PC-3 (cell line): ENCODE measurements at regions not wholly inside any gene's neighbourhood (a gene's known extent, or its start where the extent isn't known, plus 50 kb on each side); places are given as distances from the start of the nearest gene placed in this dataset.

Experiments used
- ATAC-seq: fragments of 200-7000 bp; cut with Tn5 transposase; 2 replicates; pipeline ENCODE4 v1.9.1; 2020; ENCODE audit warnings: mild to moderate bottlenecking, moderate library complexity
- BruUV-seq: library from RNA; stranded (reverse); fragments of 400-500 nt; replicated peaks from 2 replicates; lab custom pipeline; 2021; lab: Mats Ljungman, UMichigan
- CTCF ChIA-PET: fragments of 300-600 bp; sonication (Branson Sonifier 250); formaldehyde crosslinking; loops from one replicate; lab custom pipeline; 2022; ENCODE audit warnings: antibody characterized with exemption; lab: Charles Lee
- POLR2A ChIA-PET: fragments of 300-600 bp; sonication (Branson Sonifier 250); formaldehyde crosslinking; loops from one replicate; lab custom pipeline; 2022; ENCODE audit warnings: antibody characterized with exemption; ENCODE audit not compliant: unreplicated experiment; lab: Charles Lee
- DNase-seq: peaks from one replicate; pipeline ENCODE4 v3.0.0-alpha.2; 2015
- H2AFZ ChIP-seq: fragments of 300-600 bp; sonication (generic); 2 replicates; pipeline ENCODE4 v1.6.0; 2016; ENCODE audit warnings: antibody characterized with exemption, low read length
- H3F3A ChIP-seq: fragments of 300-600 bp; sonication (generic); one replicate; pipeline ENCODE4 v1.6.0; 2017; ENCODE audit warnings: antibody characterized with exemption, low read length, control low read depth, mild to moderate bottlenecking; ENCODE audit not compliant: unreplicated experiment
- H3K27ac ChIP-seq: fragments of 300-600 bp; sonication (generic); 2 replicates; pipeline ENCODE4 v1.5.1; 2016; ENCODE audit warnings: mild to moderate bottlenecking, low read length
- H3K27me3 ChIP-seq: fragments of 300-600 bp; sonication (generic); 2 replicates; pipeline ENCODE4 v1.6.1; 2016; ENCODE audit warnings: low read length, mixed read lengths
- H3K36me3 ChIP-seq: fragments of 300-600 bp; sonication (generic); 2 replicates; pipeline ENCODE4 v1.6.1; 2016; ENCODE audit warnings: low read depth, mixed run types, low read length, mixed read lengths
- H3K4me1 ChIP-seq: fragments of 300-600 bp; sonication (generic); 2 replicates; pipeline ENCODE4 v1.5.1; 2016; ENCODE audit warnings: low read length; ENCODE audit not compliant: insufficient read depth
- H3K4me2 ChIP-seq: fragments of 300-600 bp; sonication (generic); 2 replicates; pipeline ENCODE4 v1.6.0; 2016; ENCODE audit warnings: low read length
- H3K4me3 ChIP-seq: fragments of 300-600 bp; sonication (generic); 2 replicates; pipeline ENCODE4 v1.5.1; 2016; ENCODE audit warnings: mild to moderate bottlenecking, low read length, mixed read lengths
- H3K79me2 ChIP-seq: fragments of 300-600 bp; sonication (generic); 2 replicates; pipeline ENCODE4 v1.6.1; 2017; ENCODE audit warnings: low read length, mixed read lengths
- H3K9ac ChIP-seq: fragments of 300-600 bp; sonication (generic); 2 replicates; pipeline ENCODE4 v1.6.0; 2016; ENCODE audit warnings: mild to moderate bottlenecking, low read length
- H3K9me2 ChIP-seq: fragments of 300-600 bp; sonication (generic); replicated peaks from 2 replicates; pipeline ENCODE4 v1.6.1; 2016; ENCODE audit warnings: mixed run types, low read length, mixed read lengths
- H3K9me3 ChIP-seq: fragments of 300-600 bp; sonication (generic); 2 replicates; pipeline ENCODE4 v1.6.1; 2016; ENCODE audit warnings: low read length, mixed read lengths
- H4K20me1 ChIP-seq: fragments of 300-600 bp; sonication (generic); 2 replicates; pipeline ENCODE4 v1.6.1; 2016; ENCODE audit warnings: low read length, mixed read lengths
- CTCF ChIP-seq: fragments of 300-600 bp; sonication (generic); conservative IDR thresholded peaks from 2 replicates; pipeline ENCODE4 v1.5.1; 2017; ENCODE audit warnings: antibody characterized with exemption, low read depth, mild to moderate bottlenecking, low read length
- EZH2 ChIP-seq: fragments of 300-600 bp; sonication (generic); IDR thresholded peaks from one replicate; pipeline ENCODE4 v1.6.1; 2017; ENCODE audit warnings: antibody characterized with exemption, mild to moderate bottlenecking, low read length; ENCODE audit not compliant: unreplicated experiment
- EZH2phosphoT487 ChIP-seq: fragments of 300-600 bp; sonication (generic); IDR thresholded peaks from 2 replicates; pipeline ENCODE4 v1.6.1; 2018; ENCODE audit warnings: mild to moderate bottlenecking, antibody characterized with exemption, low read length, borderline replicate concordance
- intact Hi-C: fragments of 100-400 bp; cut with micrococcal nuclease; formaldehyde crosslinking; loops from 2 replicates; pipeline ENCODE4 v1.9.0; 2023

DNA sequence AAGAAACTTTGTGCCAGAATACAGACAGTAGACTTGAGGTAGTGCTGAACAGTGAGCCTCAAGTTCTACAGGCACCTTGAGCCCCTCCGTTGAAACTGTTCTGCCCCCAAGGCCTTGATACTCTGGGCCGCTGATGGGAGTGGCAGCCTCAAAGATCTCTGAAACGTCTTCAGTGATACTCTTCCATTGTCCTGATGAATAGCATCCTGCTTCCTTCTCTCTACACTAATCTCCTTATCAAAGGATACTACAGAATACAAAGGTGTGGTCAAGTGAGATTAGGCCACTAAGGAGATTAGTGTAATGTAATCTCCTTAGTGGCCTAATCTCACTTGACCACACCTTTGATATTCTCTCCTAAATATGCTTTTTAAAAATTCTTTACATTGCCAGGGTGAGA, 419.8 kb upstream of the SEL1L start:
- H3K27me3 ChIP-seq = no peaks in the 10 kb centered on the region
- DNase-seq (no peak), ATAC-seq (no peak)
- no peak for TF ChIP-seq EZH2
- no peak for TF ChIP-seq EZH2phosphoT487
- no peak for TF ChIP-seq CTCF
- no peak overlapping the region for H3K27ac ChIP-seq
- intact Hi-C loops = no loop called here
- no peaks in the 10 kb centered on the region for H3K4me1 ChIP-seq
- no peak overlapping the region for H2AFZ ChIP-seq
- no peaks in the 10 kb centered on the region for H3K36me3 ChIP-seq
- H3K4me2 ChIP-seq = no peak overlapping the region
- BruUV-seq = no TSS peak
- ChIA-PET POLR2A (no interaction called here), CTCF (no interaction called here)
- peaks cover 21% of the 10 kb centered on the region for H3K9me3 ChIP-seq
- no peak overlapping the region for H3K4me3 ChIP-seq
- no peaks in the 10 kb centered on the region for H3K9me2 ChIP-seq
- no peak overlapping the region for H3K9ac ChIP-seq
- H4K20me1 ChIP-seq = no peaks in the 10 kb centered on the region
- no peaks in the 10 kb centered on the region for H3F3A ChIP-seq
- no peaks in the 10 kb centered on the region for H3K79me2 ChIP-seq

GRCh38 chr14:81955123-81955522, 421.5 kb upstream of the SEL1L start:
- no peaks in the 10 kb centered on the region for H3K36me3 ChIP-seq
- H4K20me1 ChIP-seq = no peaks in the 10 kb centered on the region
- DNase-seq = no peak
- intact Hi-C loops = no loop called here
- peaks cover 17% of the 10 kb centered on the region for H3K9me3 ChIP-seq
- TF ChIP-seq EZH2 (no peak), CTCF (no peak), EZH2phosphoT487 (no peak)
- no peaks in the 10 kb centered on the region for H3F3A ChIP-seq
- no TSS peak for BruUV-seq
- no peak overlapping the region for H3K9ac ChIP-seq
- H3K27ac ChIP-seq = no peak overlapping the region
- no peaks in the 10 kb centered on the region for H3K79me2 ChIP-seq
- POLR2A ChIA-PET = no interaction called here
- CTCF ChIA-PET = no interaction called here
- no peaks in the 10 kb centered on the region for H3K4me1 ChIP-seq
- no peak overlapping the region for H3K4me3 ChIP-seq
- H3K4me2 ChIP-seq = no peak overlapping the region
- no peaks in the 10 kb centered on the region for H3K27me3 ChIP-seq
- H2AFZ ChIP-seq = no peak overlapping the region
- no peaks in the 10 kb centered on the region for H3K9me2 ChIP-seq
- ATAC-seq = no peak

- no peak overlapping the region for H3K27ac ChIP-seq
- DNase-seq = no peak
- TF ChIP-seq EZH2phosphoT487 = no peak
- intact Hi-C loops = no loop called here
- no peaks in the 10 kb centered on the region for H3K36me3 ChIP-seq
- H3K27me3 ChIP-seq = no peaks in the 10 kb centered on the region
- H3K9ac ChIP-seq = no peak overlapping the region
- BruUV-seq = no TSS peak
- H3K4me1 ChIP-seq = no peaks in the 10 kb centered on the region
- ChIA-PET CTCF (no interaction called here), POLR2A (no interaction called here)
- no peak overlapping the region for H2AFZ ChIP-seq
- no peaks in the 10 kb centered on the region for H3K9me2 ChIP-seq
- H4K20me1 ChIP-seq = no peaks in the 10 kb centered on the region
- 0 out of 2 replicates have a peak, but pooled peaks cover under 1% of the 10 kb centered on the region for H3K9me3 ChIP-seq
- no peak overlapping the region for H3K4me2 ChIP-seq
- H3K79me2 ChIP-seq = no peaks in the 10 kb centered on the region
- ATAC-seq = no peak
- H3F3A ChIP-seq = no peaks in the 10 kb centered on the region
- no peak overlapping the region for H3K4me3 ChIP-seq
These were observed 427.1 kb upstream of the SEL1L start for GRCh38 chr14:81960781-81961180.
